ENCODE measurements at regions not wholly inside any gene's neighbourhood (a gene's known extent, or its start where the extent isn't known, plus 50 kb on each side); places are given as distances from the start of the nearest gene placed in this dataset.

DNA sequence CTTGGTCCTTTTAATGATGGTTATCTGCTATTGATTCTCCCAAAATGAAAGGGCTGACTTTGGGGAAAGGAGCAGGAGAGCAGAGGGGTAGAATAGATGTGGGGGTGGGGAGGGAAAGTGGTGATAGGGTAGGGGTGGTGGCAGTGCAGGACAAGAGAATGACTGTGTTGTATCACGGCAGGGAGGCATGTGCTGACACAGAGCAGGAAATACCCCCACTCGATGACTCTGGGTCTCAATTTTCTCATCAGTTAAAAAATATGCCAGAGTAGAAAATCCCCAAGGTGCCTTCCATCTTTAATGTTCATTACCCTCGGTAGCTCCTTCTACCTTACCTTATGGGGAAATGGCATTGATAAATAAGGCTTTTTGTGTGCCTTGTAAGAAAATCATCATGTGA is 79.0 kb upstream of the ATXN1 start:
- TF ChIP-seq POLR2A (IDR thresholded peaks at IDR 0.05) (no peak), EP300 (IDR thresholded peaks at IDR 0.05) (no peak), POLR2AphosphoS5 (IDR thresholded peaks at IDR 0.05) (no peak)
- TF ChIP-seq, protein P1, sequence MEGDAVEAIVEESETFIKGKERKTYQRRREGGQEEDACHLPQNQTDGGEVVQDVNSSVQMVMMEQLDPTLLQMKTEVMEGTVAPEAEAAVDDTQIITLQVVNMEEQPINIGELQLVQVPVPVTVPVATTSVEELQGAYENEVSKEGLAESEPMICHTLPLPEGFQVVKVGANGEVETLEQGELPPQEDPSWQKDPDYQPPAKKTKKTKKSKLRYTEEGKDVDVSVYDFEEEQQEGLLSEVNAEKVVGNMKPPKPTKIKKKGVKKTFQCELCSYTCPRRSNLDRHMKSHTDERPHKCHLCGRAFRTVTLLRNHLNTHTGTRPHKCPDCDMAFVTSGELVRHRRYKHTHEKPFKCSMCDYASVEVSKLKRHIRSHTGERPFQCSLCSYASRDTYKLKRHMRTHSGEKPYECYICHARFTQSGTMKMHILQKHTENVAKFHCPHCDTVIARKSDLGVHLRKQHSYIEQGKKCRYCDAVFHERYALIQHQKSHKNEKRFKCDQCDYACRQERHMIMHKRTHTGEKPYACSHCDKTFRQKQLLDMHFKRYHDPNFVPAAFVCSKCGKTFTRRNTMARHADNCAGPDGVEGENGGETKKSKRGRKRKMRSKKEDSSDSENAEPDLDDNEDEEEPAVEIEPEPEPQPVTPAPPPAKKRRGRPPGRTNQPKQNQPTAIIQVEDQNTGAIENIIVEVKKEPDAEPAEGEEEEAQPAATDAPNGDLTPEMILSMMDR (IDR thresholded peaks at IDR 0.05), result no peak

All from upper lobe of left lung (tissue), 4 donors.